ENCODE measurements at regions not wholly inside any gene's neighbourhood (a gene's known extent, or its start where the extent isn't known, plus 50 kb on each side); places are given as distances from the start of the nearest gene placed in this dataset.

GRCh38 chr10:128373831-128374230, 247.6 kb upstream of the MKI67 start:
- no peaks in the 10 kb centered on the region for H3K4me1 ChIP-seq
- H3K4me3 ChIP-seq = no peak overlapping the region
- intact Hi-C loops (cut with DNase I) = no loop called here
- no peaks in the 10 kb centered on the region for H3K36me3 ChIP-seq
- DNase-seq (no peak), ATAC-seq (no peak)
- no peaks in the 10 kb centered on the region for H3K9me3 ChIP-seq
- no peak for TF ChIP-seq CTCF (IDR thresholded peaks at IDR 0.05)
- H3K27me3 ChIP-seq = no peaks in the 10 kb centered on the region
- no peak overlapping the region for H3K27ac ChIP-seq

- H3K4me1 ChIP-seq = no peaks in the 10 kb centered on the region
- DNase-seq = no peak
These were observed 248.9 kb upstream of the MKI67 start for GRCh38 chr10:128375171-128375570.

GRCh38 chr10:128377364-128377987, 251.3 kb upstream of the MKI67 start:
- Histone ChIP-seq H3K9me3 (no peaks in the 10 kb centered on the region), H3K27me3 (peaks cover 3% of the 10 kb centered on the region), H3K4me3 (no peak overlapping the region), H3K36me3 (no peaks in the 10 kb centered on the region), H3K4me1 (no peaks in the 10 kb centered on the region), H3K27ac (no peak overlapping the region)
- intact Hi-C loops (cut with DNase I) = no loop called here
- DNase-seq = no peak
- ATAC-seq = no peak
- TF ChIP-seq CTCF (IDR thresholded peaks at IDR 0.05) = no peak

More at GRCh38 chr10:128375171-128375570, 248.9 kb upstream of the MKI67 start:
- no peak for TF ChIP-seq CTCF (IDR thresholded peaks at IDR 0.05)
- H3K27me3 ChIP-seq = peaks cover 3% of the 10 kb centered on the region
- H3K36me3 ChIP-seq = no peaks in the 10 kb centered on the region
- no peaks in the 10 kb centered on the region for H3K9me3 ChIP-seq
- no peak overlapping the region for H3K4me3 ChIP-seq
- ATAC-seq = no peak
- intact Hi-C loops (cut with DNase I) = no loop called here
- H3K27ac ChIP-seq = no peak overlapping the region

- ATAC-seq (no peak), DNase-seq (no peak)
- Histone ChIP-seq H3K27me3 (peaks cover 3% of the 10 kb centered on the region), H3K4me1 (no peaks in the 10 kb centered on the region), H3K27ac (no peak overlapping the region), H3K4me3 (no peak overlapping the region), H3K9me3 (no peaks in the 10 kb centered on the region), H3K36me3 (no peaks in the 10 kb centered on the region)
- no peak for TF ChIP-seq CTCF (IDR thresholded peaks at IDR 0.05)
- intact Hi-C loops (cut with DNase I) = no loop called here
These were observed 251.8 kb upstream of the MKI67 start for GRCh38 chr10:128377988-128378387.

- Histone ChIP-seq H3K27ac (no peak overlapping the region), H3K4me1 (no peaks in the 10 kb centered on the region), H3K4me3 (no peak overlapping the region), H3K27me3 (peaks cover 3% of the 10 kb centered on the region), H3K9me3 (no peaks in the 10 kb centered on the region), H3K36me3 (no peaks in the 10 kb centered on the region)
- ATAC-seq = no peak
- intact Hi-C loops (cut with DNase I) = no loop called here
- no peak for TF ChIP-seq CTCF (IDR thresholded peaks at IDR 0.05)
- no peak for DNase-seq
These were observed 254.7 kb upstream of the MKI67 start for GRCh38 chr10:128380946-128381345.

GRCh38 chr10:128382225-128382624, 256.0 kb upstream of the MKI67 start:
- Histone ChIP-seq H3K27ac (no peak overlapping the region), H3K9me3 (no peaks in the 10 kb centered on the region), H3K27me3 (peaks cover 3% of the 10 kb centered on the region), H3K4me3 (no peak overlapping the region), H3K36me3 (no peaks in the 10 kb centered on the region), H3K4me1 (no peaks in the 10 kb centered on the region)
- no peak for DNase-seq
- intact Hi-C loops (cut with DNase I) = no loop called here
- no peak for ATAC-seq
- TF ChIP-seq CTCF (IDR thresholded peaks at IDR 0.05) = no peak
